SK-N-MC (cell line): ENCODE measurements at regions not wholly inside any gene's neighbourhood (a gene's known extent, or its start where the extent isn't known, plus 50 kb on each side); places are given as distances from the start of the nearest gene placed in this dataset.

Experiments
- DNase-seq: peaks from one replicate; pipeline ENCODE4 v3.0.0-alpha.2; 2011; ENCODE audit warnings: low read depth, low spot score
- H3K27ac ChIP-seq: fragments of 200-600 bp; sonication (generic); 2 replicates; pipeline ENCODE4 v1.5.1; 2016; ENCODE audit warnings: mixed run types
- H3K36me3 ChIP-seq: fragments of 200-600 bp; sonication (generic); 2 replicates; pipeline ENCODE4 v1.6.1; 2017; ENCODE audit warnings: antibody characterized with exemption, low read length, mixed read lengths; ENCODE audit not compliant: insufficient read depth
- H3K4me3 ChIP-seq: fragments of 200-600 bp; sonication (generic); 2 replicates; pipeline ENCODE4 v1.5.1; 2016
- H3K9ac ChIP-seq: fragments of 200-600 bp; sonication (generic); 2 replicates; pipeline ENCODE4 v1.8.0; 2017; ENCODE audit warnings: mixed run types, mixed read lengths; ENCODE audit not compliant: insufficient read length
- H3K9me3 ChIP-seq: fragments of 200-600 bp; sonication (generic); 2 replicates; pipeline ENCODE4 v1.6.1; 2017; ENCODE audit warnings: low read depth, mild to moderate bottlenecking, antibody characterized with exemption, low read length, moderate library complexity, mixed read lengths
- EZH2 ChIP-seq: fragments of 200-600 bp; sonication (generic); IDR thresholded peaks from one replicate; pipeline ENCODE4 v1.6.1; 2017; ENCODE audit warnings: antibody characterized with exemption
- FOXP2 ChIP-seq: optimal IDR thresholded peaks from 2 replicates; pipeline ENCODE3; 2011; ENCODE audit warnings: mild to moderate bottlenecking, moderate library complexity; ENCODE audit not compliant: insufficient read depth; ENCODE audit errors: extremely low read length, control extremely low read depth
- POLR2AphosphoS5 ChIP-seq: IDR thresholded peaks from 2 replicates; pipeline ENCODE4 v1.6.1; 2012; ENCODE audit warnings: mild to moderate bottlenecking, low read depth, low read length, borderline replicate concordance

- no peaks in the 10 kb centered on the region for H3K9me3 ChIP-seq
- TF ChIP-seq EZH2 (no peak), FOXP2 (no peak)
- no peak overlapping the region for H3K9ac ChIP-seq
- no peak overlapping the region for H3K27ac ChIP-seq
- no peak overlapping the region for H3K4me3 ChIP-seq
- H3K36me3 ChIP-seq = no peaks in the 10 kb centered on the region
- DNase-seq = no peak
Observed at GRCh38 chr20:10951216-10951615, 277.4 kb upstream of the JAG1 start.

DNA sequence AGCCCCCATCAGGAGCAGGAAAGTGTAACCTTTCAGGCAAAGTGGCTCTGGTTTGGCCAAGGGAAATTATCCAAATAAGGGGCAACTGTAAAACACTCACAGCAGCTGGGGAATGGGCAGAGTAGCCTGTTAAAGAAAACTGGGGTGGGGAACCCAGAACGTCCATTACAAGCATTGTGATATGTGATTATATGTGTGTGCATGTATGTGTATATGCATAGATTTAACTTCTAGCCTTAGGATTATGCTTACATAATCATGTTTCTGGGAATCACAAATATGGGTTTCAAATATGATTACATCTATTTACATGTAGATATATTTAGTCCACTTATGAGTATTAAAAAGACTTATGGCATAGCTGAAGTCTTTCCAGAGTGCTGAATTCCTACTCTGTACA, 278.1 kb upstream of the JAG1 start:
- Histone ChIP-seq H3K36me3 (no peaks in the 10 kb centered on the region), H3K9me3 (no peaks in the 10 kb centered on the region), H3K9ac (no peak overlapping the region), H3K27ac (no peak overlapping the region), H3K4me3 (no peak overlapping the region)
- TF ChIP-seq POLR2AphosphoS5 = no peak
- no peak for DNase-seq

- Histone ChIP-seq H3K9ac (no peak overlapping the region), H3K36me3 (no peaks in the 10 kb centered on the region), H3K4me3 (no peak overlapping the region), H3K27ac (no peak overlapping the region), H3K9me3 (no peaks in the 10 kb centered on the region)
- no peak for DNase-seq
- no peak for TF ChIP-seq FOXP2
- TF ChIP-seq POLR2AphosphoS5 = no peak
- no peak for TF ChIP-seq EZH2
Observed at GRCh38 chr20:10953437-10953836, 279.6 kb upstream of the JAG1 start.

DNA sequence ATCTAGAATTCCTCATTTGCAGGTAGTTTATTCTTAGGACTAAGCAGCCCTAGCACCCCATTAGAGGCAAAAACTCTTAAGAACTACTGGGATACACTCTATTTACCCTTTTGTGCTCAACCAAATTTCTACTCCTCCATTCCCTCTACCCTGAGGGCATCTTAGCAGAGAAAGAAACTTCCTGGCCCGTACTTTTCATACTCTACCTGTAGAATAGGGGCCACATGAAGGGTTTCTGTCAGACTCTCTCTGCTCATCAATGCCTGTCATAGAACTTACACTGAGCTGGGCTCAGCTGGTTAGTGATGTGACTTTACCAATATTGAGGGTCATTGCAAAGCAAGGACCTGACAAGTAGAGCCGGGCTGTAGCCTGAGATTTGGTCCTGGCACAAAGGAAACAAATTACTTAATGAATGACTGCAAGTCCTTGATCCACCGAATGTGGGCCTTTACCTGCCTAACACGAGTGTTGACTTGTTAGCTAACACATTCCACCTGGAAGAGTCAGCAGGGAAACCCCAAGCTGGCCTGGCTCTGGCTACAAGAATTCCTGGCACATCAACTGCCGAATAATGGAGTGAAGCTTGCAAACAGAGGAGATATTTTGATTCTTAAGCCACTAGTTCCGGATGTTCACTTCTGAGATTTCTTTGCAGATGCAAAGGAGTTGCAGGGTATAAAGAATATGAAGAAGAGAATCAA, 280.5 kb upstream of the JAG1 start:
- TF ChIP-seq POLR2AphosphoS5 (no peak), EZH2 (no peak), FOXP2 (no peak)
- Histone ChIP-seq H3K9me3 (no peaks in the 10 kb centered on the region), H3K27ac (no peak overlapping the region), H3K9ac (no peak overlapping the region), H3K4me3 (no peak overlapping the region), H3K36me3 (no peaks in the 10 kb centered on the region)
- DNase-seq = no peak

- Histone ChIP-seq H3K36me3 (no peaks in the 10 kb centered on the region), H3K4me3 (no peak overlapping the region), H3K9me3 (no peaks in the 10 kb centered on the region), H3K9ac (no peak overlapping the region), H3K27ac (no peak overlapping the region)
- no peak for DNase-seq
- TF ChIP-seq EZH2 = no peak
- no peak for TF ChIP-seq FOXP2
- no peak for TF ChIP-seq POLR2AphosphoS5
Observed at GRCh38 chr20:10954908-10955580, 281.2 kb upstream of the JAG1 start.

DNA sequence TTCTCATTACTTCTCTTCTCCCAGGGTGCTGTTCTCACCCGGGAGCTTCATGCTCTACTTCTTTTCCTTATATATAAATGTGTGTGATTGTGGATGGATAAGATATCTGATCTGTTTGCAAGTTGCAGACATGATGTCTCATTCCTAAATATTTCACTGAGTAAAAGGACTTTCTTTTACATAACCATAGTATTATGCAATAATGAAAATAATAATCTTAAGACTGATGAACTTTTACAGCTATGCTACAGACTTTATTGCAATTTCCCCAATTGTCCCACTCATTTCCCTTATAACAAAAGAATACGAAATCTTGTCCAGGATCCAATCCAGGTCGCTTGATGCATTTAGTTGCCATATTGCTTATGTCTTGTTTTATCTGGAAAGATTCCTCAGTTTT, 284.5 kb upstream of the JAG1 start:
- H3K27ac ChIP-seq = no peak overlapping the region
- no peak overlapping the region for H3K4me3 ChIP-seq
- no peak for DNase-seq
- no peak overlapping the region for H3K9ac ChIP-seq
- no peaks in the 10 kb centered on the region for H3K36me3 ChIP-seq
- no peaks in the 10 kb centered on the region for H3K9me3 ChIP-seq
- no peak for TF ChIP-seq POLR2AphosphoS5
- no peak for TF ChIP-seq FOXP2
- no peak for TF ChIP-seq EZH2

DNA sequence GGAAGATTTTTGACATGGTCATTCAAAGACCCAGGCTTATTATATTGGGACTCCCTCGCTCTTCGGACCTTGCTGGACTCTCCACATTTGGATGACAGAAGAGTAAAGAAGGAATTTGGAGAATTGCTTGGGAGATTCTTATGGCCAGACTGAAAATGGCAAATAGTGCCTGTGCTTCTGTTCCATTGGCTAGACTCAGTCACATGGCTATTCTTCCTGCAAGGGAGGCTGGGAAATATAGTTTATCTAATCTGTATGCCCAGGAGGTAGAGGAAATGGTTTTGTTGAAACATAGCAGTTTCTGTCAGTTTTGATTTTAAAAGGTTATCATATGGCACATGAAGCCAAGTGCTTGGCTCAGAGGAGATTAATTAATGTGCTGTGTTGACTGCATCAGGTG, 286.6 kb upstream of the JAG1 start:
- H3K9me3 ChIP-seq = no peaks in the 10 kb centered on the region
- H3K36me3 ChIP-seq = no peaks in the 10 kb centered on the region
- no peak overlapping the region for H3K4me3 ChIP-seq
- H3K9ac ChIP-seq = no peak overlapping the region
- H3K27ac ChIP-seq = no peak overlapping the region
- no peak for DNase-seq
- TF ChIP-seq POLR2AphosphoS5 = no peak
- no peak for TF ChIP-seq FOXP2
- TF ChIP-seq EZH2 = no peak

DNA sequence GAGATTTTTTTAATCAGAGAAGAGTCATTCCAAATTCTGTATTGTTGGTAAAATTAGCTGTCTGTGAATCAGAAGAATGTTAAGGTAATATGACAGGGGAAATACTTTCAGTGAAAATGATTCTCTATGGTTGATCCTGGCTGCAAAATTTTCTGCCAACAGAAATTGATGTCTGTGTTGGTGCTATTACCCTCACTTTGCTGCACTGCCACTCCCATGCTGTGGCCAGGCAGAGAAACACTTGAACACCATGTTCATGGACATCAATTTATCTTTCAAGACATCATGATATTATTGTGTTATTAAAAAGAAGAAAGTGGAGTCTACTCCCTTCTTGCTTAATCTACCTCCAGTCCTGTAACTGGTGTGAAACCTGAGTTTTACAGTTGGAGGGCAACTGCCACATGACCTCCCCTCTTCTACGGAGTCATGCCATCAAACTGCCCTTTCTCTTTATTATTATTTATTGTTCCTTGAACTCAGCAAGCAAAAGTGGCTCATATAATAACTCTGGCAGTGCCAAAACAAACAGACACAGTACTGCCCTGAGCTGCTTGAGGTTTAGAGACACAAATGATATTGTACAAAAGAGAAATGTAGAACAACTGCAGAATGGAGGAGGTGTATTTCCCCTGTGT, 288.0 kb upstream of the JAG1 start:
- TF ChIP-seq EZH2 = no peak
- TF ChIP-seq FOXP2 = no peak
- no peak for TF ChIP-seq POLR2AphosphoS5
- Histone ChIP-seq H3K4me3 (no peak overlapping the region), H3K27ac (no peak overlapping the region), H3K9ac (no peak overlapping the region), H3K9me3 (no peaks in the 10 kb centered on the region), H3K36me3 (no peaks in the 10 kb centered on the region)
- DNase-seq = no peak
